ENCODE measurements at regions not wholly inside any gene's neighbourhood (a gene's known extent, or its start where the extent isn't known, plus 50 kb on each side); places are given as distances from the start of the nearest gene placed in this dataset.

- ChIA-PET CTCF (no interaction called here), POLR2A (no interaction called here)
Observed at GRCh38 chr2:220948579-220948978, 623.5 kb downstream of the EPHA4 start.

- POLR2A ChIA-PET = no interaction called here
Observed at GRCh38 chr2:220949466-220949865, 622.6 kb downstream of the EPHA4 start.

DNA sequence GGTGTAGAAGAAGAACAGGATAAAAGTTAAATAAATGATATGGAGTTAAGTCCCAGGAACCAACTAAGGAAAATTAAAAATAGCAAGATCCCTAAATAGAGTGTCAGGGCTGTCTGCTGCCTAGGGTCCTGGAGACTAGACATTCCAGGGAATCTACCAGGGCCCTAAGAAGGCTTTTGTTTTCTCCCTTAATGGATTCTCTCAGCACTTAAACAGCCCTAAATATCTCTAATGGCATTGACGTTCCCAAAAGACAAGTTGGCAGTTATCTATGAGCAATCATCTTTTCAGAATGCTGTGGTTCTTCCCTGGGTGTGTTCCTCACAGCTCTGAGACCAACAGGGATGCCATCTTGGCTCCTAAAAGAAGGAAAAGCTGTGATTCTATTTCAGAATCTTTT lies 616.3 kb downstream of the EPHA4 start:
- ChIA-PET CTCF (no interaction called here), POLR2A (no interaction called here)

More at GRCh38 chr2:220949466-220949865, 622.6 kb downstream of the EPHA4 start:
- CTCF ChIA-PET = no interaction called here

GRCh38 chr2:220956429-220956828 lies 615.7 kb downstream of the EPHA4 start:
- POLR2A ChIA-PET = no interaction called here
- CTCF ChIA-PET = no interaction called here

DNA sequence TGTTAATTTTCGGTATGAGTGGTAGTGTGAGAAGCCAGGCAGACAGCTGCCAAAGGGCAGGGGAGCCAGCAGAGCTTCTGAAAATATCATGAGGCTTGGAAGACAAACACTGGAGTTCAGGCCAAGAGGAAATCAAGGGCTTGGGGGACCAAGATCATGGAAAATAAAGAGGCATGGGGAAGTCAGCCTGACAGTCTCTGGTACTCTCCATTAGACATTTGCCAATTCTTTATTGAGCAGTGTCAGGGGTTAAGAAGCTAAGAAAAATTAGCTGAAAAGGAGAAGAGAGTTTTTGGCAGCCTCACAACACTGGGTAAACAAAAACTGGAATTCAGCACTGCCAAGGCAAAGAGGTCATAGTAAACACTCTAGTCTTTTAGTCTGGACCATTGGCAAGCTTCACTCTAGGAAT lies 612.7 kb downstream of the EPHA4 start:
- CTCF ChIA-PET = no interaction called here
- POLR2A ChIA-PET = no interaction called here

GRCh38 chr2:220961143-220961860 lies 610.8 kb downstream of the EPHA4 start:
- ChIA-PET CTCF (no interaction called here), POLR2A (no interaction called here)

DNA sequence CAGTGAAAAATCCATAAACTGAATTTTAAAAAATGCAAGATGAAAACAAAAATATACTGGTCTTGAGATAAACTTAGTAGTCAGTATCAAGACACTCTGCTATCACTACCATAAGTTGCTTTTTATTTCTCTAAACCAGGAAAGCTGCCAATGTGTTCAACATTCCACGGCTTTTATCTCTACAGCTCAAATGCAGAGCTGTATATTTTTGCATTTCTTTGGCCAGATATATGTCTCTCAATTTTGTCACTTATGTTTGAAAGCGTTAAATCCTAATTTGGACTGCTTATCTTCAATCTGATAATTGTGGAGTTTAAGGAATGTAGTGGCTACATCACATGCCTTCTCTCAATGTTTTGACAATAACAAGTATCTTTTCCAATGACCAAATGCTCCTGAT lies 609.5 kb downstream of the EPHA4 start:
- CTCF ChIA-PET = no interaction called here
- POLR2A ChIA-PET = no interaction called here

GRCh38 chr2:220963076-220963475 lies 609.0 kb downstream of the EPHA4 start:
- ChIA-PET CTCF (no interaction called here), POLR2A (no interaction called here)

DNA sequence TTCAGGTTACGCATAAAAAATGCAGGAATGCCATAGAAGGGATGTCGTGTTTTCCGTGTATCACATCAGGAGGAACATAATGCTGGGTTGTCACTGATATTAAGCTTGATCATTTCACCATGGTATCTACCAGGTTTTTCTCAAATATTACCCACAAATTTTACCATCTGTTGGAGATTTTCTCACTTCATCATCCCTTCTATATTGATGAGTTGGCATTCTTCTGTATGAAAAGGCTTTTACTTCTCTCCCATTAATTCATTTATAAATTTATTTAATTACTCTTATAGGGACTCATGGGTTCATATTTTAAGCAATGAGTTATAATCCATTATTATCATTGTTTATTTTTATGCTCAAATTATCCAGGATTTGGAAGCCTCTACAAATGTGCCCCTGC lies 608.2 kb downstream of the EPHA4 start:
- CTCF ChIA-PET = no interaction called here
- POLR2A ChIA-PET = no interaction called here

DNA sequence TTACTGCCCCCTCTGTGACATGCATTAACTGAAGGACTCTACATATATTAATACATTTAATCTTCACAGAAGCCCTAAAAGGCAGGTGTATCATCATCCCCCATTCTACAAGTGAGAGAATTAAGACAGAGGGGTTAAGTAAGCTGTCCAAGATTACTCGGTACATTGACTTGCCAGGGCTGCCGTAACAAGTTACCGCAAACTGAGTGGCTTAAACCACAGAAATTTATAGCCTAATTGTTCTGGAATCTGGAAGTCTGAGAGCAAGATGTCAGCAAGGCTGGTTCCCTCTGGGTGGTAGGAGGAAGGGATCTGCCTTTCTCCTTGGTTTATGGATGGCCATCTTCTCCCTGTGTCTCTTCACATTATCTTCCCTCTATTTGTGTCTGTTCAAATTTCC lies 605.5 kb downstream of the EPHA4 start:
- CTCF ChIA-PET = no interaction called here
- POLR2A ChIA-PET = no interaction called here

DNA sequence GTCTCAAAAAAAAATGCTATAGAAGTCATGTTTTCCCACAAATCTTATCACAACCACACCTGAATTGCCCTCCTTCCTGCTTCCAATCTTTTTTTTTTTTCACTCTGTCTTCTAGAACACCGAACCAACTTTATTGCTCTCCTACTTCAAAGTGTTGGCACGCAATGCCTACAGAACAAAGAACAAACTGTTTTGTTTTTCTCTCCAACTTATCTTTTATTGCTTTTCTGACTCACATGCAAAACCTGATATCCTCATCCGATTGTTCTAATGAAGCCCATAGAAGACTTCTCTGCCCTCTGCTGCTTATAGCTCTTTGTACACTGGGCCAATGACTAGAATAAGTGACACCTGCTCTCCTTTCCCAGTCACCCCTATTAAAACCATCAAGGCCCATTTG lies 602.8 kb downstream of the EPHA4 start:
- POLR2A ChIA-PET = no interaction called here
- CTCF ChIA-PET = no interaction called here

DNA sequence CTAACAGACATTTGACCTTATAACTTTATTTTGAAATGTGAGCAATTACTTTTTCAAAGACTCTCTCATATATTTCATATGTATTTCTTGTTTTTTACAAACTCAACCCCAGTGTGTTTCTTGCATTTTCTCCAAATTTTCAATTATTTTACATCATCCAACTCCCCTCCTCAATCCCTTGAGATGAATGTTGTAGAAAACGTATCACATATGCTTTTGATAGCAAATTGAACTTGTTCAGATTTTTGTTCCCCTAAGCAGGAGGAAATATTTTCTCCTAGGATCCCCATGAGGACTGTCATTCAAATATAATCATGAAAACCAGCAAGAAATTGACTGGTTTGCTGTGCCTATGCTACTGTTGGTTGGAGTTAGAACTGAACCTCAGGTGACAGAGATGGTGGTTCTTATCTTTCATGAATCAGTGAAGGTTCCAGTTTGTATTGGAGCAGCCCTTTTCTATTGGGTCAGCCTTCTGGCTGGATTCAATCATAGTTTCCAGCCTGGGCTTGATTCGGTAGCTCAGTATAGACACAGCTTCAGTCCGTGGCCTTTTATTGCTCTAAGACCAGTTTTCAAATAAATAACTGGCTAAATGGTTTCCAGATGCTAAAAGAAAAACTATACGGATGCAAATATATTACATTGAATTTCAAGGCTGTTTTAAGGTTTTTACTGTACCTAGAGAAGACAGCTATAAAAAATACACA lies 591.0 kb downstream of the EPHA4 start:
- POLR2A ChIA-PET = no interaction called here
- CTCF ChIA-PET = no interaction called here

GRCh38 chr2:220981926-220982325 lies 590.2 kb downstream of the EPHA4 start:
- POLR2A ChIA-PET = no interaction called here
- CTCF ChIA-PET = no interaction called here

- ChIA-PET CTCF (no interaction called here), POLR2A (no interaction called here)
Observed at GRCh38 chr2:220985561-220985960, 586.5 kb downstream of the EPHA4 start.

DNA sequence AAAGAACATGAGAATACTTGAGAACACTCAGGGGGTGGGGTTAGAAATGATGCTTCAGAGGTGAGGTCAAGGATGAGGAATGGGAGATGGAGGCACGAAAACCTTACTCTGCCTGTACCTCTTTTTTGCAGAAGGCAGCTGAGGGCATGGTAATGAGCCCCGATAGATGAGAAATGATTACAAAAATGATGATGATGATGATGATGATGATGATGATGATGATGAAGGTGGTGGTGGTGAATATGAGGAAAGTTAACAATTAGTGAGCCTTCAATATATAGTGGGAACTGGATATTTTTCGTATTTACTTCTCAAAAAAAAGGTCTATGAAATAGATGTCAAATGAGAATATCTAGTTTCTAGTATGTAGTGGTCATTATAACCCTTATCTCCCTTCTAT lies 584.3 kb downstream of the EPHA4 start:
- ChIA-PET POLR2A (no interaction called here), CTCF (no interaction called here)

- POLR2A ChIA-PET = no interaction called here
- CTCF ChIA-PET = no interaction called here
Observed at GRCh38 chr2:220991972-220992371, 580.1 kb downstream of the EPHA4 start.

- POLR2A ChIA-PET = no interaction called here
- CTCF ChIA-PET = no interaction called here
Observed at GRCh38 chr2:220994846-220995245, 577.3 kb downstream of the EPHA4 start.

DNA sequence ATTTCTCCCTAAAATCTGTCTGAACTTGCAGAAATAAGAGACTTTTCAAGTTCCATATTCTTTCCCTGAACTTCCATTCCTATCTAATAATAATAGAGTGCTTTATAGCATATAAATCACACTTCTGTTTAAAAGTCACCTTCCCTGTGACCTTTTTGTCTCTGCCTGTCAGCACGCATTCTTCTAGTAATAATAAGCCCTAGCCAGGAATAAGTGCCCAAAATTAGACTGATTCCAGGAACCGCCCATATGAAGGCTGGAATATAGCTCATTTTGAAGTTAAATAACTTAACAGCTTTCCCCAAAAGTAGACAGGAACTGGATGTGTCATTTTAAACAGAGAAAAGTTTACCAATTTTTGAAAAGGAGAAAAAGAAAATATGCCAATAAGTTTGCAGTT lies 576.5 kb downstream of the EPHA4 start:
- ChIA-PET POLR2A (no interaction called here), CTCF (no interaction called here)

GRCh38 chr2:220998156-220998555 lies 573.9 kb downstream of the EPHA4 start:
- CTCF ChIA-PET = no interaction called here
- POLR2A ChIA-PET = no interaction called here

DNA sequence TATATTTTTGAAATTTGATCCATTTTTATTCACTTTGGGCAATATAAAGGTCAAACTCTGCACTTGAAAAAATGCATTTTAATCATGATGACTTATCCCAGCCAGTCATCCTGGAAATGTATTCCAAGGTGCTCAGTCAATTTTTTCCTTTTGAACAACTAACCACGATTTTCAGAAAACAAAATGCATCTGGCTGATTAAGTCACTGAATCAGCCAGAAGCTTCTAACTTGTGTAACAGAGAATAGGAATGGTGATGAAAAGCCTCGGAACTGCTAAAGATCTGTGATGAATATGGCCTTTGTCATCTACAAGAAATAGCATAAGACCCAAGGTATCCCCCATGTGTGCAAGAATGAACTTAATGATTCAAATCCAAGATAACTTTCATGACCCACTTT lies 572.7 kb downstream of the EPHA4 start:
- CTCF ChIA-PET = no interaction called here
- POLR2A ChIA-PET = no interaction called here

DNA sequence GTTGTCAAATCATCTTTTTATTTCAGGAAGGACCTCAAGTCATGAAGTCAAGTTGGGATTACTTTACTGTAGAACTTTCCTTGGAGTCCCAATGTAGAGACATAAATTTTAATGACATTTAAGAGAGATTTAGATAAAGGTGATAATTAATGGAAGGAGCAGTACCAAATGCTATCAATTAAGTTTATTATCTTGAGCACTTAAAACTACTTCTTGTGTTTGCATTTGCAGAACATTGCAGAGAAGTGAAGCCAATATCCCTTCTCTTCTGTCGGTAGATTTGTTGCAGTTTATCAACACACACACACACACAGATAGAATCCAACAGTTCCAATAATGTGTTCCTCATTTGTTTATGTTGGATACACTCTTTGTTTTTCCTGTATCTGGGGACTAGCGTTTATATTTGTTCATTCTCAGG lies 570.7 kb downstream of the EPHA4 start:
- ChIA-PET CTCF (no interaction called here), POLR2A (no interaction called here)

GRCh38 chr2:221002101-221002685 lies 569.9 kb downstream of the EPHA4 start:
- ChIA-PET CTCF (no interaction called here), POLR2A (interaction anchor here (0.6 kb wide), 1 partner anchor 717 kb away, joined by 3 read pairs; no protein-coding TSS in a partner anchor)
